Stimulated activated CD4-positive, alpha-beta T cell treated with anti-CD3 and anti-CD28 coated beads, Interleukin-12 subunit alpha, Interleukin-12 subunit beta, amount 100 ng/mL, for 48 hours (primary cell): ENCODE measurements at regions not wholly inside any gene's neighbourhood (a gene's known extent, or its start where the extent isn't known, plus 50 kb on each side); places are given as distances from the start of the nearest gene placed in this dataset.
"Not testable (repeated sequence)": the region's sequence is repeated elsewhere in the genome, so short reads cannot be mapped to it uniquely, and the experiment has no call there.

Experiments used
- DNase-seq, 3 donors: peaks; one replicate each; pipeline ENCODE4 v3.0.0-alpha.2; 2020; ENCODE audit warnings: low read depth in 2 of 3, low spot score in 1 of 3

DNA sequence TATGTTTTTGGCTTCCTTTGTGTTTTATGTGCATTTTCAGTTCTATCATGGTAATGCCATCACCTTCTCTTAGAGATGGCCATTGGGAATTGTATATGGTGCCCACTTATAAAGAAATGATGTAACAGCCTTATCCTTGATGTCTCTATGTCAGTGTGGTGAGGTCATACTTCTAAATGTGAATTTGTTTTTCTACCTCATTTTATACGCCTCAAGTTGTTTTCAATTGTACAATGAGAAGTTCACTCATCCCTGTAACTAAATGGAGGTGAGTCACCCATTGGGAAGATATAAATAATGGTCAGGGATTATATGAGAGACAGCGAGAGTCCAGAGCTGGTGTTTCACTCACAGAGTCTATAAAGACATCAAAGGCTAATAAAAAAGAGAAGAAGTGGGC, 402.4 kb downstream of the AGTPBP1 start:
- no peak for DNase-seq

DNA sequence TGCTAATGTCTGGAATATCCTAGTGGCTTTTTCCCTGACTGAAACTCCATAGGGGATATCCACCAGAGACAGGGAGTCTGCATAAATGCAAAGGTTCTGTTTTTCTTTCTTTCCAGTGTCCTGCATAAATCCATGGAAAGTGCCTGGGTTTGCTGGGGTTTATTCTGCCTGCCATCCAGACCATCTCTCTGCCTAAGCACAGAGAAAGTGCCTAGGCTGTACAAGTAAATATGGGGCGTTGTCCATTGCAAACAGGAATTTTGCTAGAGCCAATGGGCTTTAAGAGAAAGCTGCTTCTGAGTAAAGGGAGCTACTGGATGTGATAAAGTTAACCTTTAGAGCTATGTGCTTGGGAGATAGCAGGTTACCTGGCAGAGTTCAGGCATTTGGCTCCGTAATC, 407.5 kb downstream of the AGTPBP1 start:
- DNase-seq, result no peak

DNA sequence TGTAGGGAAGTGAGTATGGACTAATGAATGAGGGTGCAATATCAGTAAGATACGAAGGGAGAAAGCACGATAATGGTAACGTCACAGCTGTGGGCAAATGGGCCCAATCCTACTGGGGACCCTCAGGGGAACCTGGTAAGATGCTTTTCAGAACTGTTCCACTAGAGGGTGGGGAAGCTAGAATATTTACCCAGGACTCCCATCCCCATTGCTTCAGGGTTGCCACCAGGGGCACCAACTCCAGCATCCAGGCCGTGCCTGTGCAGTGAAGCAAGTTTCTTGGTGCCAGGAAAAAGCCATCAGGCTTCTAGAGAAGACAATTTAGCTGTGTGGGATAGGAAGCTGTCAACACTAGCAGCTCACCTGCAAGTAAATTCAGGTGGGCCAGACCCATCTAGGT, 409.3 kb downstream of the AGTPBP1 start:
- no peak for DNase-seq

DNA sequence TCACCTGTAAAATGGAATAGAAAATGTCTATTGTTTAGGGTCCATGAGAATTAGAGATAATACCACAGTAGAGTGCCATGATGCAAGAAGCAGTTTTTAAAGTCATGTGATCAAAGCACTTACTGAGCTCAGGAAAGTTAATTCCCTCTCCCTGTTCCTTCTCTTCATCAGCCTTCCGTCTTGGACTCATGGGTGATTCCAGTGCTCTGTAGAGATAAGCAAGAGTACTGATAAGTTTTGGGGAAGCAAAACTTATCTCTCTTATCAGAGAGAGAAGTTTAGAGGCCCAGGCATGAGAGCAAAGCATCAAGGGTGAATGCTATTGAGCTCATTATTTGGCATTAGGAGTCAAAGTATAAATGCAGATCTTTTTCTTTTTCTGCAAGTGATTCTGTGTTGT, 410.1 kb downstream of the AGTPBP1 start:
- no peak for DNase-seq

DNA sequence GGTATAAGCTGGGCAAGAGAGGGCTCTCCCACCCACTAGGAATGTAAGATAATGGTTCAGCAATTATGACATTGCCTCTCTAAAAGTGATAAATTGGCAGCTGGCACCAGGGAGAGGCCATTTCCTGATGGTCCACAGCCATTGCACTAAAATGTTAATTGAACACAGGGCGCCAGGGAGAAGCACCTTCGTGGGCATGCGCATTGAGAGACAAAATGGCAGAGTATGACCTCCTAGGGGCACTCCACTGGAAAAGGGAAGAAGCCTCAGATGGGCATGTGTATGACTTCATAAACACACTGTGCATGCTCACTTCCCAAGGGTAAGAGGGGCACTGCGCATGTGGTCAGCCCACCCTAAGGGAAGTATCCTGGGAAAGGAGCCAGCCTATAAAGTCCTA, 419.2 kb downstream of the AGTPBP1 start:
- no peak for DNase-seq

DNA sequence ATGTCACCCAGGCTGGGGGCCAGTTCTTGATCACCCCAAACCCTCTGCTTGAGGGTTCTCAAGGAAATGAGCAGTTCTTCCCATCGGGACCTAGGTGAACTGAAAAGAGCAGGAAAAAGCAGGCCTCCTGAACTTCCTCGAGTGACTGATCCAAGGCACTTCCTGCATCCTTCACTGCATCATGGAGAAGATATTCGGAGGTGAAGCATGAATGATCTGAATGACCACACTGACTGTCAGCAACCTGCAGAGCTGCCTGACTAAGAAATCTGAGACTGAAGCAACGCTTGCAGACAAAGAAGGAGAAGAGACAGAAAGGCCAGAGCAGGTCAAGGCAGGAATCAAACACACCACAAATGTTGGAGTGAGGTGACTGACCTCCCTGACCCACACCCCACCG, 420.2 kb downstream of the AGTPBP1 start:
- no peak for DNase-seq

DNA sequence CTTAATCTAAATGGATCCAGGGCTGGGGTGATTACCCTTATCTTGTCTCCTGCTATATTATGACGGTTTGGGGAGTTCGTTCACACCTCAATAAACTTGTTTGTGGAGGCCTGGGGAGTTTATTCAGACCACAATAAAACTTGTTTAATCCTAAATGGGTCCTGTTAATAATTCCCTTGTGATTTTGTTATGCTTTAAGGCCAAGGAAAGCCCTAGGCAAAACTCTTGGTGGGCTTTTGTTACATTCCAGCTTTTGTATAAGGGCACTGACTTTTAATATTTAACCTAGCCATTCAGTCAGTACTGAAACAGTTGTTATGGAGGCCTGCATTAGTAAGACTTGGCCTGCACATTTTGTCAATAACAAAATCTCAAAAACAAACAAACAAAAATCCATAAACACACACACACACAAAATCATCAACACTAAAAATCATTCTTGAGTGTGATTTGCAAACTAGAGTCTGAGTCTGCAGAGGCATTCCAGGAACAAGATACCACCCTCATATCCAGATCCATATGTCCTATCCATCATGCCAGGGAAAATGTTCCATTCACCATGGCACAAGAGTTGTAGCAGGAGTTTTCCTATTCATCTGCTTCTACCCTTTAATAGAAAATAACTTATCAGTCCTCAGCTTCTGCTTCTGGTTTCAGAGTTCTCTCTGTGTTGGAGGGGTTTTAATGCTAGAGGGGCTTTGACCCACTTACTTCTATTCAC, 421.7 kb downstream of the AGTPBP1 start:
- DNase-seq, result no peak

DNA sequence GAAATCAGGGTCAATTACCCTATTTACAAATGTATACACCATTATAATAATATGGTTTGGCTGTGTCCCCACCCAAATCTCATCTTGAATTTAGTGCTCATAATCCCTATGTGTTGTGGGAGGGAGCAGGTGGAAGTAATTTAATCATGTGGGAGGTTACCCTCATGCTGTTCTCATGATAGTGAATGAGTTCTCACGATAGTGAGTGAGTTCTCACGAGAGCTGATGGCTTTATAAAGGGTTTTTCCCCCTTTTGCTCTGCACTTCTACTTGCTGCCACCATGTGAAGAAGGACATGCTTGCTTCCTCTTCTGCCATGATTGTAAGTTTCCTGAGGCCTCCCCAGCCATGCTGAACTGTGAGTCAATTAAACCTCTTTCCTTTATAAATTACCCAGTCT, 426.2 kb downstream of the AGTPBP1 start:
- not testable (repeated sequence) for DNase-seq

DNA sequence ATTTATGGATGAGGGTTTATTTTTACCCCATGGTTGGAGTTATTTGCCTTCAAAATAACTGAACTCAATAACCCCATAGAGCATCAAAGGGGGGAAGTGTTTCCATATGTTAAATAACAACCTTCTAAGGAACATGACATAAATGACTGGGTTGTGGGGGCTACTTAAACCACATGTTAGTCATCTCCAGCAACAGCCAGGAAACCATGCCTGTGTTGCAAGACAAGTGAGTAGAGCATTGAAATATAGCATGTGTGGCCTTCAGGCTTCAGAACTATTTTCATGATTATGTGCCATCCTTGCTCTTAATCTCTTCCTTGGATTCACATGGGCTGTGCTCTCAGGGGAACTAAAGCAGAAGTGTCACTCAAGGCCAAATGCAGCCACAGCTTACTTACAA, 431.2 kb downstream of the AGTPBP1 start:
- DNase-seq, result no peak

DNA sequence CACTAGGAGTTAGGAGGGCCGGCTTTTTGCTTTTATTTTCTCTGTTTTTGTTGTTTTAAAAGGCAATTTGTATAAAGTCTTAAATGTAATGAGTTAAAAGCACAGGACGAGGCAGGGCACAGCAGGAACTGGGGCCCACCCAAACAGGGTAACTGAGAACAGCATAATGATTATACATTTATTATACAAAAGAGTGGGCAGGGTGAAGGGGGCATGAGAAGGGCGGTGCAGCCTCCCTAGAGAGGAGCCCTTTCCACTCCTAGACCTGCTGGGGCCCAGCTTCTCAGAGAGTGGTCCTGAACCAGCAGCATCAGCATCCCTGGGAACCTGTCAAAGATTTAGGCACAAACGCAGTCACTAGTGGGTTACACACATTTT, 438.0 kb downstream of the AGTPBP1 start:
- DNase-seq, result no peak

DNA sequence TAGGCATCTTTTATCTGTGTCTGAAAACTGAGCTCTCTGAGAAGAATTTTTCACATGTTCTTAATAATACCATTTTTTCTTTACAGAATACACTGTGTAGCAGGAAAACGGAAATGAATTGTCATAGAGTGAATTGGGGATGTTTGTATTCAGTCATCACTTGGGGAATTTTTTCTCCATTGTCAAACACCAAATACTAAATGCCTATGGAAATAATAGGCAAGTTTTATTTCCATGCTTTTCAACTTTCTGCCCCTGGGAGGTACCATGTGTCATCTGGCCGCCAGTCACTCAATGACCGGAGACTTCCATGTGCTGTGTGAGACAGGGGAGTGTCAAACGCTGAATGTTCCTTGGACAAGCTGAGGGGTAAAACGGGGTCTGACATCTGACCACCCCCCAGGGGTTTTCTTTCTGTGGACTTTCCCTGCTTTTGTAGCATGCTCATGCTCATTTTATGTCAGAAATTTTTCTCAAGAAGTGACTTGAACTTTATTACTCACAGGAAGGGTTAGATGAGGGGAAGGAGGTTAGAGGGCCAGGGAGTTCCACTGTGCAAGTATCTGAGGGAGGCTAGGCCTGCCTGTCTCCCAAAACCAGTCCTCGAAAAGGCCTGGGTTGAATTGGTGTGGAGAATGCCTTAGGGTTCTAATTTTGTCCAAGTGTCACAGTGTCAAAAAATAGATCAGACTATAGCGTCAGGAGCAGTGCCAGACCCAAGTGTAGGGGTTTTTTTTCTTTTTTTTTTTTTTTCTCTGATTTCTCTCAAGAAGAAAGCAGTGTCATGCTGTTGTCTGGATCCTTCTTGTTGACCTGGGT, 438.6 kb downstream of the AGTPBP1 start:
- no peak for DNase-seq

DNA sequence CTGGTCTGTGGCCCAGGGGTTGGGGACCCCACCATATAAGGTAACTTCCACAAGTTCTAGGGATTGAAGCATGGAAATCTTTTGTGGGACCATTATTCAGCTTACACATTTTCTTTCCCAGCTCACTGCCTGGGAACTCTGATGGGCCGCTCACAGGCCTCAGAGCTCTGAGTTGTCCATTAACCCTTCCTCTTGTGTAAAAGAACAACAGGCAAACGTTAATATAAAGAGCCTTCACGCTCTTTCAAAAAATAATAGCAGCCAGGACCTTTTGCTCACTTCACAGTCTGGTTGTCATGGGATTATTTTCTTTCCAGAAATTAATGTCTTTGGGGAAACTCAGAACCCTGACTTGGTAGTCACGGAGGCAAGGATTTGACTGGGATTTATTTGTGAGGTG, 443.3 kb downstream of the AGTPBP1 start:
- DNase-seq, result no peak

DNA sequence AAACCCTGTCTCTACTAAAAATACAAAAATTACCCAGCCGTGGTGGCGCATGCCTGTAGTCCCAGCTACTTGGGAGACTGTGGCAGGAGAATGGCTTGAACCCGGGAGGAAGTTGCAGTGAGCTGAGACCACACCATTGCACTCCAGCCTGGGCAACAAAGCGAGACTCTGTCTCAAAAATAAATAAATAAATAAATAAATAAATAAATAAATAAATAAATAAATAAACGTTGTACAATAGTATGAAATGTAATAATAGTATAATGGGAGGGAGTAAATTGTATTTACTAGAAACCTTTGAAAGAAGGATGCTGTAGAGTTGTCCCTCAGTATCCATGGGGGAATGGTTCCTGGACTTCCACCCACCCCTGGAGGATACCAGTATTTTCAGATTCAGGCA, 446.5 kb downstream of the AGTPBP1 start:
- not testable (repeated sequence) for DNase-seq

DNA sequence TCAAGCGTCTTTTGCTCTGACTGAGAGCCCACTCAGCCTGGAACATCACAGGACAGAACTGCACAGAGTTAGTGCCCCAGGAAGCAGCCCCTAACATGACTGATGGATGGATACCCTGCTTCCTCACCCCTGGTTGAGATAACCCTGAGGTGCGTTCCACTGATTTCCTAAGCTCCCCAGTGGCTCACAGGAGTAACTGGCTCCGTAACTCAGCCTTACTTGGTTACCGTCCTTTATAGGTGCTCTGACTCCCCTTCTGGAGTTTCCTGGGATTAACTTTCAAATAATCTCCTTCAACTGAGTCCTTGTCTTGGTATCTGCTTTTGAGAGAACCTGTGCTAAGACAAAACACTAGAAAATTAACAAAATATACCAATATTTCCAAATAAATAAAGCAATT, 449.5 kb downstream of the AGTPBP1 start:
- DNase-seq, result no peak

DNA sequence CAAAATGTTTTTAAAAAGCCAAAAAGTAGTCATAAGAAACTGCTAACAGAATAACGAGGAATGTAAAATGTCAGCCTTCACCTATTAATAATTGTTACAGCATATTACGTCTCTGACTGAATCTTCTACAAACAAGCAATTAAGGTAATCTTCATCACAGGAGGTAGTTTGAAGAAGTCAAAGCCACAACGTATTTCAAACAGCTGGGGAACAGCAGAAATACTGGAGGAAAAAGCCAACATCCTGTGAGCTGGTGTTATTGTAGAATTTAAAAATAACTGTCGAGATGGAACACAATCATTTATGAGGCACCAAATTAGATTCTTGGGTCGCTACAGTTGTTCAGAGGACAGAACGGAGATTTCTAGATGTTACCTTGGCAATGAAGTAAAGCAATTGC, 450.5 kb downstream of the AGTPBP1 start:
- no peak for DNase-seq

DNA sequence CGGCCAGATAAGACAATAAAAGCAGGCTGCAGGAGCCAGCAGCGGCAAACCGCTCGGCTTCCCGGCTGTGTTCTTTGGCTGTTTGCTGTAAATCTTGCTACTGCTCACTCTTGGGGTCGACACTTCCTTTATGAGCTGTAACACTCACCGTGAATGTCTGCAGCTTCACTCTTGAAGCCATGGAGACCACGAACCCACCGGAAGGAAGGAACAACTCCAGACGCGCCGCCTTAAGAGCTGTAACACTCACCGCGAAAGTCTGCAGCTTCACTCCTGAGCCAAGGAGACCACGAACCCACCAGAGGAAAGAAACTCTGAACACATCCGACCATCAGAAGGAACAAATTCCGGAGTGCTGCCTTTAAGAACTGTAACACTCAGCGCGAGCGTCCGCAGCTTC, 451.7 kb downstream of the AGTPBP1 start:
- no peak for DNase-seq

DNA sequence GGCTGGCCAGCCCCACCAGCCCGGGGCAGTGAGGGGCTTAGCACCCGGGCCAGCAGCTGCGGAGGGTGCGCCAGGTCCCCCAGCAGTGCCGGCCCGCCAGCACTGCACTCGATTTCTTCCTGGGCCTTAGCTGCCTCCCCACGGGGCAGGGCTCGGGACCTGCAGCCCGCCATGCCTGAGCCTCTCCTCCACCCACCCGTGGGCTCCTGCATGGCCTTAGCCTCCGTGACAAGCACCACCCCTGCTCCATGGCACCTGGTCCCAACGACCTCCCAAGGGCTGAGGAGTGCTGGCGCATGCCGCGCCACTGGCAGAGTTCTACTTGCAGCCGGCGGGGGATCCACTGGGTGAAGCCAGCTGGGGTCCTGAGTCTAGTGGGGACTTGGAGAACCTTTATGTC, 452.6 kb downstream of the AGTPBP1 start:
- DNase-seq, result no peak

DNA sequence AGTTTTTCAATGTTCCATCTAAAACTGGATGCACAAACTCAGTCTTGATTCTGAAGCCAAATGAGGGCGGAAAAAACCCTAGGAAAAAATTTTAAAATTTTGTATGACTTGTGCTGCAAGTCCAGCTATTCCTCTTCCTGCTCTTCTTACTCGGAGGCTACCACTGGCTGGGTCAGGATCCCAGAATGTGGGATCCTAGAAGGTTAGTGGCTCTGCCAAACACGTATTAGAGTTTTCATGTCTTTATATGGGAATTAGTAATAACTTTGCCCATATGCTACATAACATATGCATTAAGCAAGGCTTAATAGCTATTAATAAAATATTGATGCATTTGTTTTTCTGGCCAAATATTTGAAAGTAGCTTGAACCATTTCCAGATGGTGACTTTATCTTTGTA, 458.3 kb downstream of the AGTPBP1 start:
- DNase-seq, result no peak

DNA sequence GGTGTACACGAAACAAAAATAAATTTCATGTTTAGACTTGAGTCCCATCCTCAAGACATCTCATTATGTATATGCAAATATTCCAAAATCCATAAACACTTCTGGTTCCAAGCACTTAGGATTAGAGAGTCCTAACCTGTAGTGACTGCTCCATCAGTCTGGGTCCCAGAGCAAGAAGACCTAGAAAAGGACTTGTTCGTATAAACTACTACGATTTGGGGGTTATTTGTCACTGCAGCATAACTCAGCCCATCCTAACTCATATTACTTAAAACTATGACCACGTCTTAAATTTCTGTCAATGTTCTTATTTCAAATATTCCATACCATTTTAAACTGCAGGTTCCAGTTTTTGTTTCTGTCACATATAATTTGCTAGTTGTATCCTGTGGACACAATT, 463.0 kb downstream of the AGTPBP1 start:
- DNase-seq, result no peak

DNA sequence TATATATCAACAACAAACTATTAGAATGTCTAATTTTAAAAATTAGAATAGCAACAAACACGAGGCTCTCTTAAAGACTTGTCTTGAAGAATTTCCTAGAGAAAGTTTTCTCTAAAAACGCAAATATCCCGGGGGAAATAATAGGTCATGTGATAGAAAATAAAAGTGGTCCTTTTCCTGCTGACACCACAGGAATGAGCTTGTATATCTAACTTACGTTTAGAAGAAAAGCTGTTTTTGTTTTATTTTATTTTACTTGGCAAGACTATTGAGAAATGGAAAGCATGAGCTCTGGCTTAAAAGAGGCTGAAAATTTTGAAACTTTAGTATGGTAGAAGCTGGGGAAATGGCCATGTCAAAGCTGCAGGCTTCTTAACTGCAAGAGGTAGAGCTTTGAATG, 465.0 kb downstream of the AGTPBP1 start:
- DNase-seq, result no peak

DNA sequence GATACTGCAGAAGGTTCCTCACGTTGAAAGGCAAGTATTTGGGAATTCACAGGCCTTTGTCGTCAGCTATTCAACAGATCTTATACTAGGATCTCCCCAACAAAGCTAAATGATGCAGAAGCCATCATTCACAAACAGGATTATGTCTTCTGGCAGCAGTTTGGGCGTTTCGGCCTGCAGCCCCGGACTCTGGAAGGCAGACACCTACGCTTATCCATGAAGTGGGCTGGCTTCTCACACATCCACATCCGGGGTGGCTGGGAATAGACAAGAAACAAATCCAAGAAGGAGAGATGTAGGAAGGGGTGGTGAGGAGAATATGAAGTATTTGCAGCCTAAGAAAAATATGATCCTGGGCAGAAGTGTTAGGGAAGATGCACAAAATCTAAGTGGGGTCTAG, 471.9 kb downstream of the AGTPBP1 start:
- DNase-seq, result no peak

DNA sequence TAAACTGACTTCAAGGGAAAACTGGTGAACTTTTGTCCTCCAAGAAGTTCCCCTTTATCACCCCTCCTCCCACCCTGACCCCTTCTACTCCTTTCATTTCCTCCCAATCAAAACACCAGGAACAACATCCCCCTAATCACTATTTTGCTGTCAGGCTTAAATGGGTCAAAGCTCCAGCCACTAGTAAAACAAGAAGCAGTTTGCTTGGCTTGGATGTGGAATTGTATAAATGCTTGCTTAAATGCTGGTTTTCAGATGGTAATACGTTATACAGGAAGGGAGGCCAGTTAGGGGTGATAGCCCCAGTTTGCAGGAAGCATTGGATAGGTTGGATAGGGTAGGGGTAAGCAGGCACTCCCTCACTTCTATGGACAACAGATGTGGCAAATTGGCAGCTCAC, 473.6 kb downstream of the AGTPBP1 start:
- DNase-seq, result no peak

DNA sequence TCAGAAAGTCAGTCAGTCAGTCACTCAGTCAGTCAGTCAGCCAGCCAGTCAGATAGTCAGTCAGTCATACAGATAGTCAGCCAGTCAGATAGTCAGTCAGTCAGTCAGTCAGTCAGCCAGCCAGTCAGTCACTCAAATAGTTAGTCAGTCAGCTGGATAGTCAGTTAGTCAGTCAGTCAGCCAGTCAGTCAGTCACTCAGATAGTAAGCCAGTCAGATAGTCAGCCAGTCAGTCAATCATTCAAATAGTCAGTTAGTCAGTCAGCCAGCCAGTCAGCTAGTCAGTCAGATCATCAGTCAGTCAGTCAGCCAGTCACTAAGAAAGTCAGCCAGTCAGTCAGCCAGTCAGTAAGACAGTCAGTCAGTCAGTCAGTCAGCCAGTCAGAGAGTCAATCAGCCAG, 477.1 kb downstream of the AGTPBP1 start:
- no peak for DNase-seq
